ENCODE measurements at regions not wholly inside any gene's neighbourhood (a gene's known extent, or its start where the extent isn't known, plus 50 kb on each side); places are given as distances from the start of the nearest gene placed in this dataset.

DNA sequence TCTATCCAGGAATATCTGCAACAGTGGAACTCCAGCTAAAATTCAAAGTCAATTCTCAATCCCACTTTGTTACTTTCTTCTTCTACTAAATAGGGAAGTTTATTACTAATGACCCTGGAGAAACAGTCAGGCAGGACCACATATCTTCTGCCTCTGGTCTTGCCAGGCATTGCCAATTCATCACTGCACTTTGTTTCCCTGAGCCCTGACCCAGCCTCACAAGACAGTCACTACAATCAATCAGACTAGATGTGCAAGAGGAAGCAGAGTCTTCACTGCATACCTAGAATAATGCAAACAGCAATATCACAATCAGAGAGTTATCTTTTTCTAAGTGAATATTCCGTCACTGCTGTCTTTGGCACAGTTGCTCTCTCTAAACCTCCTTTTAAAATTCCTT lies 74.9 kb upstream of the GAS1 start:
- H3K36me3 ChIP-seq (ENCODE audit: control insufficient read depth in 2 of 2, extremely low read depth in 1 of 2, insufficient read depth in 2 of 2, low read length in 2 of 2): no peaks in the 10 kb centered on the region
- no peaks in the 10 kb centered on the region for H3K79me2 ChIP-seq (ENCODE audit: control insufficient read depth, insufficient read depth, low read length)
- H3K27me3 ChIP-seq (ENCODE audit: control insufficient read depth in 2 of 2, insufficient read depth in 2 of 2, low read length in 2 of 2): no peaks in the 10 kb centered on the region
- H3K27ac ChIP-seq (ENCODE audit: insufficient read depth, low read depth, low read length): no peak overlapping the region
- no peaks in the 10 kb centered on the region for H3K4me1 ChIP-seq (ENCODE audit: control insufficient read depth, extremely low read depth, insufficient read depth, low read length)
- no peak for FAIRE-seq
- no peak overlapping the region for H2AFZ ChIP-seq (ENCODE audit: low read depth, low read length)
- H3K4me3 ChIP-seq (replicated peaks in 1 of 3; ENCODE audit: insufficient read depth in 1 of 3, low read depth in 1 of 3, low read length in 3 of 3): no peak overlapping the region
- no peak overlapping the region for H3K9ac ChIP-seq (replicated peaks; ENCODE audit: extremely low read depth, insufficient read depth, low read length)
- no peak for DNase-seq (ENCODE audit: low read depth, low spot score)
- H3K4me2 ChIP-seq (ENCODE audit: insufficient read depth, low read length): no peak overlapping the region
- dilution Hi-C loops (cut with MboI; ENCODE audit: extremely low pct_ligation_motif_present, low sequenced_read_pairs): no loop called here
- intact Hi-C loops (cut with micrococcal nuclease): no loop called here
- POLR2A ChIA-PET: no interaction called here
- TF ChIP-seq, protein P1, sequence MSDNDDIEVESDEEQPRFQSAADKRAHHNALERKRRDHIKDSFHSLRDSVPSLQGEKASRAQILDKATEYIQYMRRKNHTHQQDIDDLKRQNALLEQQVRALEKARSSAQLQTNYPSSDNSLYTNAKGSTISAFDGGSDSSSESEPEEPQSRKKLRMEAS (IDR thresholded peaks at IDR 0.05; ENCODE audit: insufficient read depth, insufficient read length): no peak
- no peak for TF ChIP-seq FOS (IDR thresholded peaks at IDR 0.05; ENCODE audit: borderline replicate concordance, insufficient read depth, low read length)
- no peak for TF ChIP-seq GATA2 (IDR thresholded peaks at IDR 0.05; ENCODE audit: insufficient read depth, insufficient read length, low read depth, low read length)
- TF ChIP-seq MYC (IDR thresholded peaks at IDR 0.05; ENCODE audit: low read depth, low read length): no peak
- TF ChIP-seq JUN (IDR thresholded peaks at IDR 0.05; ENCODE audit: borderline replicate concordance, insufficient read depth, insufficient read length, low read depth): no peak
- TF ChIP-seq CTCF (IDR thresholded peaks at IDR 0.05; ENCODE audit: extremely low read depth in 1 of 2, insufficient read depth in 1 of 2, low read depth in 1 of 2, low read length in 2 of 2): no peak
- no peak for TF ChIP-seq EZH2 (IDR thresholded peaks at IDR 0.05; ENCODE audit: borderline replicate concordance, low read depth, low read length, severe bottlenecking)
- TF ChIP-seq POLR2A (IDR thresholded peaks at IDR 0.05; ENCODE audit: low read depth, low read length): no peak
- no peak for TF ChIP-seq POLR2AphosphoS5 (IDR thresholded peaks at IDR 0.05; ENCODE audit: insufficient read depth, low read depth, low read length)
- CTCF ChIA-PET: no interaction called here
- H3K9me3 ChIP-seq (replicated peaks; ENCODE audit: control insufficient read depth, insufficient read depth, low read length): no peaks in the 10 kb centered on the region
- no peaks in the 10 kb centered on the region for H4K20me1 ChIP-seq (replicated peaks; ENCODE audit: control insufficient read depth, extremely low read depth, insufficient read depth, low read length)
- no peaks in the 10 kb centered on the region for H3K9me1 ChIP-seq (replicated peaks; ENCODE audit: control insufficient read depth, extremely low read depth, insufficient read depth, low read length)
- BruUV-seq (replicated peaks): no TSS peak

Measured in endothelial cell of umbilical vein (primary cell).